NOMO-1 treated with DMSO at 0.1 percent for 48 hours (cell line): ENCODE measurements at regions not wholly inside any gene's neighbourhood (a gene's known extent, or its start where the extent isn't known, plus 50 kb on each side); places are given as distances from the start of the nearest gene placed in this dataset.

Experiments
- DNase-seq: peaks from one replicate; lab custom pipeline; 2025; ENCODE audit not compliant: unreplicated experiment; lab: John Stamatoyannopoulos, UW

DNA sequence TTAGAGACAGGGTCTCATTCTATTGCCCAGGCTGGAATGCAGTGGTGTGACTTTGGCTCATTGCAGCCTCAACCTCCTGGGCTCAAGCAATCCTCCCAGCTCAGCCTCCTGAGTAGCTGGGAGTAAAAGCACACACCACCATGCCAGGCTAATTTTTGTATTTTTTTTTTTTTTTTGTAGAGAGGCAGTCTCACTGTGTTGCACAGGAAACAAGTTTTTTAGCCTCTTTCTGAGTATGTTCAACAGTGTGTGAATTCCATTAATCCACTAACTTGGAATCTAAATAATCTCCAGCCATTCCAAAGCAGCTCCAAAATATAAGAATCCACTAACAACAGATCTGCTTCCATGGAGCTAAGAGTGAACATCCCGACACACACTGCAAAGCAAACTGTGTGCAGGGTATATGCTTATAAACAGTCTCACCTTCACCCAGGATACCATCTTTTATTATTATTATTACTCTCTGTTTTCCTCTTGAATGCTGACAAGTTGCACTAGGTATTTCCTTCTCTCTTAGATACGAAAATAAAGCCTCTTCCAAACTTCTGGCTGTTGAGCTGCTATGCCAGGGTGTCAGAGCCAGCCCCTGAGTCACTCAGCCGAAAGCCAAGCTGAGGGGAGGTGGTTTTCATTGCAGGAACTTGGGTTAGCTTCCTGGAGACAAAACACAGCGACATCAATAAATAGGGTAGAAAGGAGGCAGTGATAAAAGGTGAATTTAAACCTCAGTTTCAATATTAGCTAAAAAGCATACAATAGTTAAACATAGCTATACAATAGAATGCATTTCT lies 264.9 kb downstream of the HIVEP2 start:
- DNase-seq = no peak

DNA sequence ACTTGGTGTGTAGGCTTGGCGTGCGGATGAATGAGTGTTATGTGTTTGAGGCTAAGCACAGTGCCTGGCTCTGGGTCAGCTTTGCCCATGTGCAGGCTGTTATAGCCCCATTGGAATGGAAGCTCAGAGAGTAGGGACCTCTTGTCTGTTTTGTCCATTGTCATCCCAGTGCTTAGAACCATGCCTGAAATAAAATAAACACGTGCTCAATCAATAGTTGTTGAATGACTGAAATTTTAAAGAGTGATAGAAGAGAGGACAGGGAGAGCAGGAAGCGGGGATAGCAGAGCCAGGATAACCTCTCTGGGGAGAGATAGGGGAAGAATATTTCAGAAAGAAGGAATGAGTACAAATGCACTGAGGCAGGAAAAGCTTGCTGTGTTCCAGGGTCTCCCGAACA lies 263.9 kb downstream of the HIVEP2 start:
- no peak for DNase-seq

DNA sequence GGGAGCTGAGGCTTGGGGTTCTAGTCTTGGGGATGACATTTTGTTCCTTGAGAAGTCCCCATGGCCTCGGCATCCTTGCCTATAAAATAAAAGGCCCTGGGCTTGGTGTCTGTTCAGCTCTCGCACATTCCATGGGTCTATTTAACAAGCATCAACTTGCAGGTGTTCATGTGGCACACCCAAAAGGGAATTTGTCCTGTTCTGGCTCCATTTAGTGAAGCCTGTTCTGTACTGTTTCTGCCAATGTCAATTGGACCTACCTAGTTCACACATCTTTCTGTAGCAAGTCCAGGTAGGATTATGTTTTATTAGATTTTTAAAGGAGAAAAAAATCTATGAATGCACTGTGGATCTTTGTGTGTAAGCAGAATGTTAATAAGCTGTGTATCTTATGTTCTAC lies 262.0 kb downstream of the HIVEP2 start:
- DNase-seq = no peak

DNA sequence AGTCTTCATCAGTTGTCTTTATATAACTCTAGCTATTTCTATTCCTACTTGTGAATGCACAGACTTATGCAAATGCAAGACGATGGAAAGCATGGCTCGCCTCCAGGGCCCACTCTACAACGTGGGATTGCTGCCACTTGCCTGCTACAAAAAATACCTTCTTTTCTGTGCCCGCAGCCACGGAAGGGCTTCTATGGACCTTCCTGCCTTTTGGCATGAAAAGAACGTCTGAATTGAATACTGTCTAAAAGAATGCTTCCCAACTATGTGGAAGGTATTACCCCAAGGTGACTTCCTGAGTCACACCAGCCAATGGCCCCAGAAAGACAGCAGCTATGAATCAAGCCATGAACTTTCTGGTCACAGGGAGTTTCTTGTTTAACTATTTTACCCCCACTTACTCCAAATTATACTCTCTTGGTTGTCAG lies 261.2 kb downstream of the HIVEP2 start:
- DNase-seq = no peak

DNA sequence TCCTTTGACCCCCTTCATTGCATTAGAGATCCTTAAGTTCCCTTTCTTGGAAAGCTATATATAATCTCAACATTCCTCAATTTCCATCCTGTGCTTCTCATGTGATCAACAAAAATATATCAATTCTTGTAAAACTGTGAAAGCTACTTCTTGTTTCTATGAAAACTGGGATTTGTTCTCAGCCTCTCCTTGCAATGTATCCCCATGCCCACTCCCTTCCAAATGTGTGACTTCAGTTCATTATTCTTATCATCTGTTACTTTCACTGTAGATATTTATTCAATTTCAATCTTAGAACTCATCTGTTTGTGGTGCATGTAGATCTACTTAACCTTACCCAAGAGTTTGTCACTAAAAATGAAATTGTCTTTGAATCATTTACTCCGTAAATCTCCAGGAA lies 260.6 kb downstream of the HIVEP2 start:
- DNase-seq = no peak

DNA sequence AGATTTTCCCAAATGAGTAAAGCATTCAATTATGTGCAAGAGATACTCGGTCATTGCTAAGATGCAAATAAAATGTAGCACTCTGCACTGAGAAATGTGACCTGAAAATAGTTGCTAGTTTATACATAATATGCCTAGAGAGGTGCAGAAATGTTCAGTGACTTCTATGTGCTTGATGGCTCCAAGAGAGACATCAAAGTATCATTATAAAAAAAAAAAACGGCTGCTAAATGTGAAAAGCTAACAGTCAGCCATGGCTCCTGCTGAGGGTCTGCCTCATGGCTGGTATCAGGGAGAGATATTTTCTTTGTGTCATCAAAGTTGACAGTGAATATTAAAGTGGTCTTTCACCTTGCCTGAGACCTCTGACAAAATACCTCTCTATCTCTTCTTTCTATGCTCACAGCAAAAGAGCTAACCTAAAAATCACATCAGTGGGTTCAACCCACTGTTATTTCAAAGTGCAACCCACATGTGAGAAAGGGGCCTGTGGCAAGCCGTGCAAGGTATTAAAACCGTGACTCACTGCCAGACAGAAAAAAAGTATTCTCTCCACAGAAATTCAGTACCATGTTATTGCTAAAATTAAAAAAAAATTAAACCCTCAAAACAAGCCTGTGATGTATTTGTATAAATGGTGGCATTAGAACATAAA lies 259.0 kb downstream of the HIVEP2 start:
- DNase-seq = no peak

DNA sequence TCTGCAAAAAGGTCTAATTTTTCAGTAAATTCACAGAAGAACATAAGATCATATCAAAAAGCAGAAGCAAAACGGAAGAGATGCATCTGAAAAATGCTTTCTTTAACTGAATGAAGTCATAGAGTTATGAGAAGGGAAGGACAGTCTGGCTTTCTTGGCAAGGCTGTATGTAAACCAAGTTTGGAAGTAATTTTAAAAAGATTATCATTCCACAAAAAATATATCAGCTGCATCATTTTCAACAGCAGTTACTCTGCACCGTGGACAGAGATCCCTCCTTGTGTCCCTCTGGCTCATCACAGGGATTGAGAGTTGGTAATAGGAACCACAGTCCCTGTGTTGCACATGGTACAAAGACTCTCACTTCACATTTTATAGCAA lies 258.5 kb downstream of the HIVEP2 start:
- no peak for DNase-seq

DNA sequence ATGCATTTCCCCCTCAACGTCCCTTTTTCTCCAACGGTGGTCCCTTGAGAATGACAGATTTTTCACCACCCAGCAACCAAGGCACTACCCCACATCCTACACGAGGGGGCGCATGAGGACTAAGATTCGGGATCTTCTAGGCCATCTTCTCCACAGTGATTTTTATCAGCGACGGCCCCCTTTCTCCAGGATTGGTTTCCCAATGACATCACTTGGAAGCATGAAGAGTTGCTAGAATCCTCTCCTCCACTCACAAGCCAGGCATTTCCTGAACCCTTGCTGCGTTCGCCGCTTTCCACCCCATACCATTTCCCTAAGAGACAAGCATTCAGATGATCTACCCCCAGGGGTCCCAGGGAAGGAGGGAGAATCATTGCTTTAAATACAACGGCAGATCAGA lies 252.0 kb downstream of the HIVEP2 start:
- peak; percentile 41 for DNase-seq

DNA sequence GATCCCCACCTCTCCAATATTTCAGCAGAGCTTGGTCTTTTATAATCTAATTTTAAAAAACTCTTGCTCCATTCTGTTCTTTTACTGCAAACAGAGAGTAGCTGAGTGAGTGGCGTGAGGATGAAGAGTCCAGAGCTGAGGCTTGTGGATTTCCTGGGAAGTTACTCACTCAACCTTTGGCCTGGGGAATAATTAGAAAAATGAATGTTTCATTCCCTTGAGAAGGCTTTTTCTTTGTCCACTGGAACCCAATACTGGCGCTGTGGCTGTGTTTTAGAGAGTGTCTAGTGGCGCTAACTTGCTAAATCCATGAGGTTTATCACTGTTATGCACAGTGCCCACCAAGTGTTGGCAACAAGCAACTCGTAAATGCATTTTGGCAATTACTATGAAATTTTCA lies 251.5 kb downstream of the HIVEP2 start:
- no peak for DNase-seq

DNA sequence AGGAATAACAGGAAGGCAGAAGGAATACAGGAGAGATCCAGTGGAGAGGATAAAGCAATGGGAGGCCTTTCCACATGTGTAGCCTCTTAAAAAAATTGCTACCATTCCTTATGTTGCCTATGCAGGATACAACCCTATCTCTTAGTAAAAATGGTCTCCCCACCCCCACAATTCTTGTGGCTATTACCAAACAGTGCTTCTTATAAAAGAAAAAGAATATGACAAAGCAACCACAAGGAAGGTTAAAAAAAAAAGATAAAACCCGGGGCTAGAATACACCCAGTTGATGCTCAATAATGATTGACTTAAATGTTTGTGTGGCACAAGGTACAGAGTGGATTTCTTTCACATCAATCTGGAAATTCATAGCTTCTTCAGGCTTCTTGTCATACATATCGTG lies 250.9 kb downstream of the HIVEP2 start:
- peak; percentile 25 for DNase-seq

DNA sequence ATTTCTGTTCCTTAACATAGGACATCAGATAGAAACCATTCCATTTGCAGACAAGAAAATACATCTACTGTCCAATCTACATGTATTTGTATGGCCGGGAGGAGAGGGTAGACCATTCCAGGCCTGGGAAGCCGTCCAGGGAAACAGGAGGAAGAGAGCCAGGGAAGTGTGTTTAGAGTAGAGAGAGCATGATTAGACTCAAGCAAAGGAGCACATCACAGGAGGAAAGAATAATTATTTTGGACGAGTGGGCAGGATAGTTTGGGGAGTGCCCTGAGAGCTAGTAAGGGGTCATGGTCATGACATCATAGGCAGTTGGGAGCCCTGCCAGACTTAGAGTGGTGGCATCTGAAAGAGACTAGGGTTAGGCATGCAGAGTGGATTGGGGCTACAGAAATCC lies 250.0 kb downstream of the HIVEP2 start:
- no peak for DNase-seq

DNA sequence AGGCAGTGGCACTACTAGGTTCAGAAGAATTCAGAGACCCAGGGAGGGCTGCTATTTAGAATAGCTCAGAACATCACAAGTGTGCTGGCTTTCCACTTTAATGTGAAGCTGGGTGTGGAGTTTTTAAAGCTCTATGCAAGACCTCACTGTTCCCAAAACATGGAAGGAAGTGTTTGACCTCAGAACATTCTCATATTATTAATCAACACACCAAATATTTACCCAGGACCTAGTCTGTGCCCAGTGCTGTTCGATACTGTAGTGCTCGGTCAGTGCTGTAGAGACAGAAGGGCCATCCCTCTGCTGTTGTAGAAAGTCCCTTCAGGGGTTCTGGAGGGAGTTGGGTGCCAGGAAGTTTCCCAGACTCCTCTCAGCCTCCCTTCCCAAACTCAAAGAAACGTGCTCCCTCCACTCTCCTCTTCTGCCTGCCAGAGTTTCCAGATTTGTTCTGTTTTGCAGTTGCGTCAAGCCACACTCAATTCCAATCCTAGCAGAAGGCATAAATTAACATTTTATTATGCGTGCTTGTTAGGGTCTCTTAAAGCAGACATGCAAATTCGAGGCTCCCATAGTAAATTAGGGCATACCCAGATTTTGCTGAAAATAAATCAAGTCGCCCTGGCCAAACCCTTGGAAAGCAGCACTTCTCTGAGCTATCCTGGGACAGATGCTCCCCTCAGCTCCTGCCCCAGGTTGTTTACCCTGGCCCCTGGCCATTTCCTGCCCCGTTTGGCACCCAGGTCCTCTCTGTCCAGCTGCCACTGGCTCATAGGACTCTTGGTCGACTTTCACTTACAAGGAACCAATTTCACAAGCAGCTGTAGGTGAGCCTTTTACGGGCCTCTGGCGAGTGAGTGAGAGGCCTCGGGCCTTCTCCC lies 248.6 kb downstream of the HIVEP2 start:
- DNase-seq = no peak

DNA sequence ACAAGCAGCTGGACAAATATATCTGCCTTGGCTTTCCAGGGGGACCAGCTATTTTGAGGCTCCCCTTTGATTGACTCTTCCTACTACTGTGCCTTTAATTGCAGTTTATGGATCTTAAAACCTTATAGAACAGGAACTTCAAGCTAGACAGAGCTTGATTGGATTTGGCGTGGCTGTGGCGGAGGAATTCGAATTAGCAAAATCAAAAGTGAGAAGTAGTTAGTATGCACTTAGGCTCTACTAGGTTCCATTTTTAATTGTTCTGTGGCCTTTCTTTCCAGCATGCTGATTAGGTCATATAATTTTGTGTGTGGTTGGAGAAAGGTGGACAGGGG lies 248.0 kb downstream of the HIVEP2 start:
- DNase-seq = no peak

DNA sequence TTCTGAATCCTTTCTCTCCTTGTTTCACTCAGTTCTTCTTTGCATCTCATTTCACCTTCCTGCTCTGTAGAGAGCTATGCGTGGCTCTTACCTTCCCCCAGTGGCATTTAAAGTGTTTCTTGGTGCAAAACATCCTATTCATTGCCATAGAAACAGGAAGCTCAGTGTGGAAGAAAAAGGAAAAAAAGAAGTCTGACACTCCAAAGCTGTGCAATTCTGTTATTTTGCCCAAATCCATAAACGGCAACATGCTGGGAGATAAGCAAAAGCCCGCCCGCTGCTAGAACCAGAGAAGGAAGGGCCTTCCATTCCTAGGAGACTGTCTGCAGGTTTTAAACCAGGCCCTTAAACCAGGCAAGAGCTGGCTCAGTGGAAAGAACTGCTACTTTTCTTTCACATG lies 247.1 kb downstream of the HIVEP2 start:
- no peak for DNase-seq

DNA sequence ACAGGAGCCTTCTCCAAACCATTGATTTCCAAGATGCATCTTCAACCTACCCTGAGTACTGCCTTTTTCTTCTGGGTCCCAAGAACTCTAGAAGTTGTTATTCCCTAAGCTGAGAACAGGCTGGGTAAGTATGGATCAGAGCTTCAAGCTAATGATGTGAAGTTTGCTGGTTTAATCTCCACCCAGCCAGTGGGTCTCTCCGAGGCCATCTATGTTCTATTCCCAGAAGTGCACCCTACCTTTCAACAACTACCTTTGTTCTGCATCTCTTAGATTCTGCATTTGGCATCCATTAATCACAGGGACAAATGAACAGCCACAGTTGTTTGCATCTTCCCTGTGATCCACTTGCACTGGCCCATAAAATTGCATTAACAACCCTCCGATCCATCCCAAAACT lies 246.2 kb downstream of the HIVEP2 start:
- no peak for DNase-seq

DNA sequence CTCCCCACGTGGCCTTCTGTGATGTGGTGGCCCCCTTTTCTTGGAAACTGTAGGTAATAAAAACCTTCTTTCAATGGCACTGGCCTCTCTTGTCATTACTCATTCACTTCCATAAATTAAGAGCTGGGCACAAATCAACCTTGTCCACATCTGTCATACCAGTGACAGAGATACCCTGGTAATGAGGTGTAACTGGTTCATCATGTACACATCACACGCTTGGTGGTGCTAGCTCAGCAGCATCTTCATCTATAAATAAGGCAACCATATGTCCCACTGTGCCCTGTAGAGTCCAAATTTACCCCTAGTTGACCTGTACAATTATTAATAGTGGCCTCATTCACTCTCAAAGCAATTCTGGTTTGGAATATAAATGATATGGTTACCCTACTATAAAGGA lies 245.6 kb downstream of the HIVEP2 start:
- DNase-seq = no peak

DNA sequence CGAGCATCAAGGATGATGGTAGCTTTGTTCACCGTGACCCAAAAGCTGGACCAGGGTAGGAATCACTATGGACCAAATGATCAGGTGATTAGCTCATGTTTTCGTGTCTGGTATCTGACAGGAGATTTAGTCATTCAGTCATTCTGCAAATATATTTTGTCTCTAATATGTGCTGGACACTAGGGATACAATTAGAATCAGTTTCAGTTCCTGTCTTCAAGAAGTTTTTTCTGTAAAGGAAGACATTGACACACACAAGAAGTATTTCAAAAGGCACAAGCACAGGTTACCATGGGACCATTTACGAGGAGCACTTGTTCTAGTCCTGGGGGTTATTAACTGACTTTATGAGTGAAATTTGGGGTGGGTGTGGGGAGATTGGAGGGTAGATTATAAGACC lies 244.9 kb downstream of the HIVEP2 start:
- peak; percentile 89 for DNase-seq

DNA sequence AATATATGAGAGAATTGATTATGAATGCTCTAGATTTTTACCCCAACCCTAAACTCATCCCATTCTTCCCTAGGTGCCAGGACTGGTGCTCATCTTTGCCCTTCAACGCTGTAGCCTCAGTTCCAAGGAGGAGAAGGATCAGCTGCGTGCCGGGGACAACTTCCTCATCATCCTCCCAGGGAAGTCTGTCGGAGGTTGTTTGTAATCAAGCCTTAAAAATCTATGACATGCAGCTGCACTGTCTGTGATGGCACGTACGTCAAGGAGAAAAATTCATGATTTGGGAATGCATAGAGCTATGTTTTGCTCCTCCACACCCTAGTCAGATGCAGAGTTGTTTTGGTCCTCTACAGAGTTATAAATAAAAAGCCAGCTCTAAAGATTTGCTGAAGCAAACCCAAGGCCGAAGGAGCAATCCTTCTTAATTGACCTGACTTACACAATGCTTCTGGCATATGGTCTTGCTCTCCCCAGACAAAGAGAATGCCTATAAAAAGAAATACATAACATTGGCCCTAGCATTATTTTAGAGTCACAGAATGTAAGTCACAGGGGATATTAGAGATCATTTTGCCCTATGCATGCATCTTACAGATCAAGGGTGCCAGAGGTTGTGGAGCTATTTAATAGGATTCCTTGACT lies 244.2 kb downstream of the HIVEP2 start:
- peak; percentile 16 for DNase-seq
